GM10248 (cell line): ENCODE measurements at regions not wholly inside any gene's neighbourhood (a gene's known extent, or its start where the extent isn't known, plus 50 kb on each side); places are given as distances from the start of the nearest gene placed in this dataset.
A peak's percentile ranks its signal among the peaks of the same experiment; 100 is the strongest.
"Not testable (repeated sequence)": the region's sequence is repeated elsewhere in the genome, so short reads cannot be mapped to it uniquely, and the experiment has no call there.

ENCODE experiments used
- CTCF ChIA-PET: fragments of 300-600 bp; sonication (Branson Sonifier 250); formaldehyde crosslinking; extraction: SDS; loops from one replicate; lab custom pipeline; 2021; ENCODE audit warnings: antibody characterized with exemption; lab: Yijun Ruan, JAX
- POLR2A ChIA-PET: fragments of 350-650 bp; sonication (Branson Sonifier 250); formaldehyde crosslinking; extraction: SDS; loops from one replicate; lab custom pipeline; 2020; ENCODE audit warnings: antibody characterized with exemption; lab: Yijun Ruan, JAX
- DNase-seq: peaks from one replicate; pipeline ENCODE4 v3.0.0; 2012; ENCODE audit errors: extremely low spot score
- CTCF ChIP-seq: IDR thresholded peaks from 2 replicates; pipeline ENCODE4 v1.5.1; 2012; ENCODE audit warnings: mild to moderate bottlenecking, low read depth; ENCODE audit errors: extremely low read depth, missing control alignments, control extremely low read depth

GRCh38 chr3:159260049-159260662, 458.3 kb downstream of the MFSD1 start:
- DNase-seq, result peak; percentile 34
- CTCF ChIA-PET, result interaction anchor here (0.7 to 7.9 kb wide), 38 partner anchors 10 to 1654 kb away, joined by 3 to 146 read pairs (median 4); partner anchors contain the start of genes GFM1 and MFSD1

GRCh38 chr3:159261333-159261732, 459.5 kb downstream of the MFSD1 start:
- DNase-seq, POLR2A ChIA-PET: not testable (repeated sequence)
- CTCF ChIA-PET, result interaction anchor here (0.9 to 7.9 kb wide), 11 partner anchors 10 to 460 kb away, joined by 3 to 146 read pairs (median 4); partner anchors contain the start of gene MFSD1

More at GRCh38 chr3:159260049-159260662, 458.3 kb downstream of the MFSD1 start:
- POLR2A ChIA-PET, result no interaction called here
- TF ChIP-seq CTCF, result peak; percentile 65

- CTCF ChIA-PET, result interaction anchor here (0.7 to 5.2 kb wide), 5 partner anchors 14 to 542 kb away, joined by 3 to 36 read pairs (median 4); no protein-coding TSS in a partner anchor
- TF ChIP-seq CTCF, result peak; percentile 62
- DNase-seq, result peak; percentile 19
- POLR2A ChIA-PET, result no interaction called here
Measured at GRCh38 chr3:159263750-159264553, 462.1 kb downstream of the MFSD1 start.

GRCh38 chr3:159265705-159266104, 463.9 kb downstream of the MFSD1 start:
- no peak for DNase-seq
- CTCF ChIA-PET, result interaction anchor here (0.8 to 5.2 kb wide), 8 partner anchors 9 to 540 kb away, joined by 3 to 36 read pairs (median 3); no protein-coding TSS in a partner anchor
- POLR2A ChIA-PET, result no interaction called here
- TF ChIP-seq CTCF, result no peak

GRCh38 chr3:159266779-159267178, 464.9 kb downstream of the MFSD1 start:
- CTCF ChIA-PET, result interaction anchor here (0.8 to 5.2 kb wide), 5 partner anchors 10 to 539 kb away, joined by 3 to 36 read pairs (median 3); no protein-coding TSS in a partner anchor
- TF ChIP-seq CTCF, result peak; percentile 4
- POLR2A ChIA-PET, result no interaction called here
- no peak for DNase-seq

- ChIA-PET CTCF (interaction anchor here (1.2 kb wide), 1 partner anchor 11 kb away, joined by 3 read pairs; no protein-coding TSS in a partner anchor), POLR2A (no interaction called here)
- no peak for DNase-seq
- TF ChIP-seq CTCF, result no peak
Measured at GRCh38 chr3:159271799-159272512, 470.1 kb downstream of the MFSD1 start.
